H1 (cell line): ENCODE measurements at regions not wholly inside any gene's neighbourhood (a gene's known extent, or its start where the extent isn't known, plus 50 kb on each side); places are given as distances from the start of the nearest gene placed in this dataset.

Experiments
- ASH2L ChIP-seq: fragments of 200-600, 300-600 bp; sonication (generic); IDR thresholded peaks from one replicate; pipeline ENCODE4 v1.7.1; 2017; ENCODE audit warnings: low read length
- ATF2 ChIP-seq: IDR thresholded peaks from 2 replicates; pipeline ENCODE4 v1.6.1; 2012; ENCODE audit warnings: low read length, inconsistent platforms
- CBX8 ChIP-seq: fragments of 300-800, 300-1000 bp; sonication (generic); IDR thresholded peaks from 2 replicates; pipeline ENCODE4 v1.7.1; 2016; ENCODE audit warnings: low read depth, low read length, borderline replicate concordance
- CEBPB ChIP-seq: IDR thresholded peaks from 2 replicates; pipeline ENCODE4 v1.6.1; 2012; ENCODE audit warnings: low read depth, low read length
- CHD1 ChIP-seq: IDR thresholded peaks from 2 replicates; pipeline ENCODE4 v1.6.1; 2012; ENCODE audit warnings: low read depth, low read length, improper control_type of control experiment
- EZH2 ChIP-seq: fragments of 200-600 bp; sonication (generic); IDR thresholded peaks from 2 replicates; pipeline ENCODE4 v1.7.1; 2012; ENCODE audit warnings: low read depth, mild to moderate bottlenecking, moderate library complexity, low read length, inconsistent platforms; ENCODE audit not compliant: severe bottlenecking
- PHF8 ChIP-seq: fragments of 200-600 bp; sonication (generic); conservative IDR thresholded peaks from 2 replicates; pipeline ENCODE4 v1.7.1; 2012; ENCODE audit warnings: low read depth, mild to moderate bottlenecking, inconsistent platforms, low read length, moderate library complexity

DNA sequence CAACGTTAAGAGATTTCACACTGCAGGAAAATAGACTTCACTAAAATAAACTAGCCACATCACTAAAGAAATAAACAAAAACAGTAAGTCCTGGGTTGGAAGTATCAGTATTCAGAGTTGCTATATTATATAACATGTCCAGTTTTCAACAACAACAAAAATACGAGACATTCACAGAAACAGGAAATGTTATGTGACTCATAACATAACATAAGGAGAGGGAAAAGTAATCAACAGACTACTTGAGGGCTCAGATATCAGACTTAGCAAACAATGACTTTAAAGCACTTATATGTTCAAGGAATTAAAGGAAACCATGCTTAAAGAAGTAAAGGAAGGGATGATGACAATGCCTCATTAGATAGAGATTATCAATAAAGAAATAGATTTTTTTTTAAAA lies 73.5 kb upstream of the MKLN1 start (continued):
- TF ChIP-seq PHF8: no peak
- TF ChIP-seq CEBPB: no peak
- no peak for TF ChIP-seq ASH2L
- TF ChIP-seq ATF2: no peak
- no peak for TF ChIP-seq CHD1
- no peak for TF ChIP-seq EZH2
- no peak for TF ChIP-seq CBX8
